ENCODE measurements at regions not wholly inside any gene's neighbourhood (a gene's known extent, or its start where the extent isn't known, plus 50 kb on each side); places are given as distances from the start of the nearest gene placed in this dataset.

GRCh38 chr5:15376088-15376487 is 123.9 kb upstream of the FBXL7 start:
- 41 to 59% (median 52%) methylated on average over 1 of the region's 1 CpG for WGBS, 4 donors
- H3K27ac ChIP-seq = no peak overlapping the region
- intact Hi-C loops (cut with DNase I) = no loop called here
- H3K9me3 ChIP-seq (replicated peaks in 1 of 3) = no peaks in the 10 kb centered on the region
- H3K4me3 ChIP-seq = no peak overlapping the region
- no peaks in the 10 kb centered on the region for H3K36me3 ChIP-seq (replicated peaks in 1 of 2)
- no peaks in the 10 kb centered on the region for H3K27me3 ChIP-seq
- H3K4me1 ChIP-seq (replicated peaks in 1 of 2) = no peaks in the 10 kb centered on the region
- no peak for DNase-seq
- no peak for TF ChIP-seq POLR2A (IDR thresholded peaks at IDR 0.05)
- TF ChIP-seq CTCF (IDR thresholded peaks at IDR 0.05) = no peak

GRCh38 chr5:15375559-15375958 is 124.4 kb upstream of the FBXL7 start:
- Histone ChIP-seq H3K27ac (no peak overlapping the region), H3K27me3 (no peaks in the 10 kb centered on the region), H3K4me1 (replicated peaks in 1 of 2) (no peaks in the 10 kb centered on the region), H3K4me3 (no peak overlapping the region), H3K36me3 (replicated peaks in 1 of 2) (no peaks in the 10 kb centered on the region), H3K9me3 (replicated peaks in 1 of 3) (no peaks in the 10 kb centered on the region)
- 92 to 98% (median 94%) methylated on average over 1 of the region's 1 CpG for WGBS, 4 donors
- intact Hi-C loops (cut with DNase I) = no loop called here
- no peak for DNase-seq
- TF ChIP-seq CTCF (IDR thresholded peaks at IDR 0.05) (no peak), POLR2A (IDR thresholded peaks at IDR 0.05) (no peak)

GRCh38 chr5:15374886-15375285 is 125.1 kb upstream of the FBXL7 start:
- no peaks in the 10 kb centered on the region for H3K27me3 ChIP-seq
- intact Hi-C loops (cut with DNase I) = no loop called here

DNA sequence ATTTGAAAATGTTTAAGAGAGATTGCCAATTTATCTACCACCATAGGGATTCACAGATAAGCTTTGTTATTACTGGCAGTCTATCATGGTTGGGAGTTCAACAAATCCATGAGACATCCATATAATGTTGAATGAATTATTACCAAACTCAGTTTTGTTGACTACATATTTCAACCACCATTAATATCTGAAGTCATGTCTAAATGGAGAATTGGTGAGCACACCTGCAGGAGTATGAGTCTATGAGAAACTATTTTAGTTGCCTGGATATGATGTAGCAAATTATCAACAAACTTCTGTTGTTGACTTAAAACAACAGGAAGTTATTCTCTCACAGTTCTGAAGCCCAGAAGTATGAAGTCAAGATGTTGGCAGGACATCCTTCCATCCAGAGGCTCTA is 126.8 kb upstream of the FBXL7 start:
- TF ChIP-seq POLR2A (IDR thresholded peaks at IDR 0.05) (no peak), CTCF (IDR thresholded peaks at IDR 0.05) (no peak)
- DNase-seq = no peak

More at GRCh38 chr5:15374886-15375285, 125.1 kb upstream of the FBXL7 start:
- Histone ChIP-seq H3K4me1 (replicated peaks in 1 of 2) (no peaks in the 10 kb centered on the region), H3K27ac (no peak overlapping the region), H3K36me3 (replicated peaks in 1 of 2) (no peaks in the 10 kb centered on the region), H3K9me3 (replicated peaks in 1 of 3) (no peaks in the 10 kb centered on the region), H3K4me3 (no peak overlapping the region)
- TF ChIP-seq POLR2A (IDR thresholded peaks at IDR 0.05) = no peak
- TF ChIP-seq CTCF (IDR thresholded peaks at IDR 0.05) = no peak
- no peak for DNase-seq

More for the DNA sequence above, 126.8 kb upstream of the FBXL7 start:
- H3K4me1 ChIP-seq (replicated peaks in 1 of 2) = no peaks in the 10 kb centered on the region
- intact Hi-C loops (cut with DNase I) = no loop called here
- H3K36me3 ChIP-seq (replicated peaks in 1 of 2) = no peaks in the 10 kb centered on the region
- no peak overlapping the region for H3K27ac ChIP-seq
- H3K4me3 ChIP-seq = no peak overlapping the region
- no peaks in the 10 kb centered on the region for H3K27me3 ChIP-seq
- no peaks in the 10 kb centered on the region for H3K9me3 ChIP-seq (replicated peaks in 1 of 3)
